NB4 (cell line): ENCODE measurements at regions not wholly inside any gene's neighbourhood (a gene's known extent, or its start where the extent isn't known, plus 50 kb on each side); places are given as distances from the start of the nearest gene placed in this dataset.

ENCODE experiments used
- POLR2A ChIP-seq: IDR thresholded peaks from 2 replicates; pipeline ENCODE4 v1.6.1; 2011; ENCODE audit warnings: mild to moderate bottlenecking; ENCODE audit not compliant: insufficient read length; ENCODE audit errors: extremely low read depth
- TF ChIP-seq, protein P1 (sequence below): IDR thresholded peaks from one replicate; pipeline ENCODE4 v1.5.1; 2012; ENCODE audit warnings: low read depth, low read length

DNA sequence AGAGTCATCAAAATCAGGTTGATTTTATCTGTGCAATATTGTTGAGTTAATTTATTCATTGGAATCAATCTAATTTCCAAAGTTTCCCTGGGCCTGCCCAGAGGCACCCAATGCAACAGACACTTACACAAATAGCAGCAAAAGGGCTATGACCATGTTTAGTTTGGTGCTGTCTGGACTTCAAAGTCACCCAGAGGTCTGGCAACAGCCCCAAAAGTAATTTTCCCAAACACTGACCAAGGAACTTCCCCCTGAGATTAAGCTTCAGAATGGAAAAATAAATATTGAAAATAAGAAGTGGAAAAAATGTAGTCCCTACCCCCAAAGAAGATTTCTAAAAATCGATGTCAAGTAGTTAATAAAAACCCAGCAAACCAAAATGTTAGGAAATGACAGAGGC lies 70.9 kb upstream of the RNF152 start:
- TF ChIP-seq, protein P1, sequence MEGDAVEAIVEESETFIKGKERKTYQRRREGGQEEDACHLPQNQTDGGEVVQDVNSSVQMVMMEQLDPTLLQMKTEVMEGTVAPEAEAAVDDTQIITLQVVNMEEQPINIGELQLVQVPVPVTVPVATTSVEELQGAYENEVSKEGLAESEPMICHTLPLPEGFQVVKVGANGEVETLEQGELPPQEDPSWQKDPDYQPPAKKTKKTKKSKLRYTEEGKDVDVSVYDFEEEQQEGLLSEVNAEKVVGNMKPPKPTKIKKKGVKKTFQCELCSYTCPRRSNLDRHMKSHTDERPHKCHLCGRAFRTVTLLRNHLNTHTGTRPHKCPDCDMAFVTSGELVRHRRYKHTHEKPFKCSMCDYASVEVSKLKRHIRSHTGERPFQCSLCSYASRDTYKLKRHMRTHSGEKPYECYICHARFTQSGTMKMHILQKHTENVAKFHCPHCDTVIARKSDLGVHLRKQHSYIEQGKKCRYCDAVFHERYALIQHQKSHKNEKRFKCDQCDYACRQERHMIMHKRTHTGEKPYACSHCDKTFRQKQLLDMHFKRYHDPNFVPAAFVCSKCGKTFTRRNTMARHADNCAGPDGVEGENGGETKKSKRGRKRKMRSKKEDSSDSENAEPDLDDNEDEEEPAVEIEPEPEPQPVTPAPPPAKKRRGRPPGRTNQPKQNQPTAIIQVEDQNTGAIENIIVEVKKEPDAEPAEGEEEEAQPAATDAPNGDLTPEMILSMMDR: no peak
- no peak for TF ChIP-seq POLR2A
